Gastrocnemius medialis (tissue), 4 donors: ENCODE measurements at regions not wholly inside any gene's neighbourhood (a gene's known extent, or its start where the extent isn't known, plus 50 kb on each side); places are given as distances from the start of the nearest gene placed in this dataset.

Experiments used
- CTCF ChIP-seq, 5 experiments: fragments of 450-650 bp in 3 of 5; fragments of 200-600 bp in 2 of 5; sonication (generic) in 2 of 5; IDR thresholded peaks in 4 of 5; conservative IDR thresholded peaks in 1 of 5; 1 replicate in 4 of 5; 2 replicates in 1 of 5; pipeline ENCODE4 v1.5.1; 2016 to 2019; ENCODE audit warnings: antibody characterized with exemption in 5 of 5, mild to moderate bottlenecking in 3 of 5, moderate library complexity in 3 of 5
- POLR2A ChIP-seq, 2 donors: fragments of 450-650 bp; IDR thresholded peaks; one replicate each; pipeline ENCODE4 v1.6.1; 2017; ENCODE audit warnings: antibody characterized with exemption in 2 of 2, mild to moderate bottlenecking in 2 of 2, moderate library complexity in 2 of 2

- TF ChIP-seq CTCF (IDR thresholded peaks at IDR 0.05 in 4 of 5, conservative IDR thresholded peaks at IDR 0.05 in 1 of 5) (no peak), POLR2A (IDR thresholded peaks at IDR 0.05) (no peak)
Measured at GRCh38 chr17:74126179-74126900, 77.1 kb upstream of the RPL38 start.
